Endothelial cell of umbilical vein (primary cell): ENCODE measurements at regions not wholly inside any gene's neighbourhood (a gene's known extent, or its start where the extent isn't known, plus 50 kb on each side); places are given as distances from the start of the nearest gene placed in this dataset.

Experiments
- CTCF ChIP-seq, 2 donors: IDR thresholded peaks; 1 replicate in 1 of 2; 2 replicates in 1 of 2; pipeline ENCODE4 v1.5.1; 2011; ENCODE audit warnings: low read length in 2 of 2, mild to moderate bottlenecking in 2 of 2, moderate library complexity in 2 of 2, control low read depth in 1 of 2, inconsistent platforms in 1 of 2, low read depth in 1 of 2; ENCODE audit not compliant: insufficient read depth in 1 of 2; ENCODE audit errors: extremely low read depth in 1 of 2
- EZH2 ChIP-seq: IDR thresholded peaks from 2 replicates; pipeline ENCODE4 v1.6.1; 2012; ENCODE audit warnings: borderline replicate concordance, low read depth, mild to moderate bottlenecking, moderate library complexity, low read length, inconsistent platforms; ENCODE audit not compliant: severe bottlenecking
- JUN ChIP-seq: IDR thresholded peaks from 2 replicates; pipeline ENCODE4 v1.6.1; 2011; ENCODE audit warnings: borderline replicate concordance, low read depth; ENCODE audit not compliant: insufficient read length, insufficient read depth
- MAX ChIP-seq: IDR thresholded peaks from 2 replicates; pipeline ENCODE4 v1.6.1; 2011; ENCODE audit not compliant: insufficient read depth, insufficient read length
- POLR2A ChIP-seq: IDR thresholded peaks from 2 replicates; pipeline ENCODE4 v1.6.1; 2012; ENCODE audit warnings: low read depth, mild to moderate bottlenecking, control low read depth, low read length
- POLR2AphosphoS5 ChIP-seq: IDR thresholded peaks from 2 replicates; pipeline ENCODE4 v1.6.1; 2012; ENCODE audit warnings: low read depth, mild to moderate bottlenecking, control low read depth, low read length, moderate library complexity; ENCODE audit not compliant: insufficient read depth

GRCh38 chr5:144015961-144016360 lies 154.5 kb downstream of the YIPF5 start:
- TF ChIP-seq CTCF (IDR thresholded peaks at IDR 0.05; ENCODE audit: extremely low read depth in 1 of 2, insufficient read depth in 1 of 2, low read depth in 1 of 2, low read length in 2 of 2) (no peak), MAX (no peak), EZH2 (no peak), POLR2AphosphoS5 (no peak), POLR2A (no peak), JUN (no peak)
